Neural cell (in vitro differentiated cells): ENCODE measurements at regions not wholly inside any gene's neighbourhood (a gene's known extent, or its start where the extent isn't known, plus 50 kb on each side); places are given as distances from the start of the nearest gene placed in this dataset.

Experiments used
- H2AFZ ChIP-seq: fragments of 200-600, 300-800 bp; sonication (generic), shearing (Covaris generic); 2 replicates; pipeline ENCODE4 v1.6.0; 2014; ENCODE audit warnings: low read depth, mild to moderate bottlenecking, antibody characterized with exemption, low read length, moderate library complexity
- H3F3A ChIP-seq: fragments of 200-600 bp; shearing (Covaris generic); 2 replicates; pipeline ENCODE4 v1.6.1; 2016; ENCODE audit warnings: mild to moderate bottlenecking, moderate library complexity, mixed read lengths, antibody characterized with exemption, low read length; ENCODE audit not compliant: insufficient read depth, poor library complexity, severe bottlenecking
- H3K27ac ChIP-seq: fragments of 200-600, 300-800 bp; sonication (generic), shearing (Covaris generic); 2 replicates; pipeline ENCODE4 v1.5.1; 2014; ENCODE audit warnings: mild to moderate bottlenecking, low read length, moderate library complexity
- H3K27me3 ChIP-seq: fragments of 300-800, 200-600 bp; sonication (generic), shearing (Covaris generic); 2 replicates; pipeline ENCODE4 v1.6.0; 2014; ENCODE audit warnings: mild to moderate bottlenecking, low read depth, low read length, moderate library complexity; ENCODE audit not compliant: insufficient read depth
- H3K36me3 ChIP-seq: fragments of 300-800, 200-600 bp; sonication (generic), shearing (Covaris generic); 2 replicates; pipeline ENCODE4 v1.5.1; 2014; ENCODE audit warnings: mild to moderate bottlenecking, antibody characterized with exemption, low read length, moderate library complexity; ENCODE audit not compliant: insufficient read depth
- H3K4me2 ChIP-seq: fragments of 300-800, 200-600 bp; sonication (generic), shearing (Covaris generic); 2 replicates; pipeline ENCODE4 v1.6.0; 2014; ENCODE audit warnings: mild to moderate bottlenecking, low read length
- H3K4me3 ChIP-seq: fragments of 300-800, 200-600 bp; sonication (generic), shearing (Covaris generic); 2 replicates; pipeline ENCODE4 v1.5.1; 2014; ENCODE audit warnings: mild to moderate bottlenecking, low read length, moderate library complexity
- H3K79me2 ChIP-seq: fragments of 200-600 bp; shearing (Covaris generic); replicated peaks from 2 replicates; pipeline ENCODE4 v1.6.0; 2014; ENCODE audit warnings: mild to moderate bottlenecking, low read length, moderate library complexity; ENCODE audit not compliant: insufficient read depth
- H3K9ac ChIP-seq: fragments of 300-800, 200-600 bp; sonication (generic), shearing (Covaris generic); 2 replicates; pipeline ENCODE4 v1.6.1; 2016; ENCODE audit warnings: mild to moderate bottlenecking, low read length, mixed read lengths
- H3K9me2 ChIP-seq: fragments of 200-600 bp; shearing (Covaris generic); 2 replicates; pipeline ENCODE4 v1.6.1; 2016; ENCODE audit warnings: mild to moderate bottlenecking, low read length, mixed read lengths; ENCODE audit not compliant: insufficient read depth
- H3K9me3 ChIP-seq: fragments of 200-600, 300-800 bp; sonication (generic), shearing (Covaris generic); 2 replicates; pipeline ENCODE4 v1.6.1; 2016; ENCODE audit warnings: mild to moderate bottlenecking, mixed run types, low read length, moderate library complexity, mixed read lengths
- H4K20me1 ChIP-seq: fragments of 200-600 bp; shearing (Covaris generic); 2 replicates; pipeline ENCODE4 v1.6.1; 2016; ENCODE audit warnings: mild to moderate bottlenecking, mixed run types; ENCODE audit not compliant: insufficient read depth
- EP300 ChIP-seq: fragments of 450-650 bp; conservative IDR thresholded peaks from 2 replicates; pipeline ENCODE4 v1.6.1; 2014; ENCODE audit warnings: antibody characterized with exemption, mild to moderate bottlenecking, moderate library complexity; ENCODE audit not compliant: poor library complexity, severe bottlenecking
- EZH2 ChIP-seq: fragments of 200-600, 300-800 bp; shearing (Covaris generic), sonication (generic); IDR thresholded peaks from 2 replicates; pipeline ENCODE4 v1.6.1; 2014; ENCODE audit warnings: antibody characterized with exemption, low read length, borderline replicate concordance, mild to moderate bottlenecking; ENCODE audit not compliant: insufficient read depth, poor library complexity, severe bottlenecking
- MXI1 ChIP-seq: fragments of 450-650 bp; conservative IDR thresholded peaks from 2 replicates; pipeline ENCODE4 v1.6.1; 2014; ENCODE audit warnings: antibody characterized with exemption, mild to moderate bottlenecking; ENCODE audit not compliant: poor library complexity, severe bottlenecking
- POLR2AphosphoS5 ChIP-seq: IDR thresholded peaks from 2 replicates; pipeline ENCODE4 v1.6.1; 2012
- RAD21 ChIP-seq: fragments of 450-650 bp; conservative IDR thresholded peaks from 2 replicates; pipeline ENCODE4 v1.6.1; 2014; ENCODE audit warnings: antibody characterized with exemption, mild to moderate bottlenecking, moderate library complexity
- REST ChIP-seq: IDR thresholded peaks from 2 replicates; pipeline ENCODE4 v1.6.1; 2012; ENCODE audit warnings: borderline replicate concordance
- SMC3 ChIP-seq: fragments of 450-650 bp; conservative IDR thresholded peaks from 2 replicates; pipeline ENCODE4 v1.6.1; 2014; ENCODE audit warnings: antibody characterized with exemption, mild to moderate bottlenecking, moderate library complexity; ENCODE audit not compliant: poor library complexity
- TAF1 ChIP-seq: IDR thresholded peaks from 2 replicates; pipeline ENCODE4 v1.6.1; 2012; ENCODE audit warnings: low read depth
- TF ChIP-seq, protein P1 (sequence below): fragments of 450-650 bp; IDR thresholded peaks from 2 replicates; pipeline ENCODE4 v1.5.1; 2014; ENCODE audit warnings: antibody characterized with exemption, mild to moderate bottlenecking, moderate library complexity; ENCODE audit not compliant: poor library complexity, severe bottlenecking

DNA sequence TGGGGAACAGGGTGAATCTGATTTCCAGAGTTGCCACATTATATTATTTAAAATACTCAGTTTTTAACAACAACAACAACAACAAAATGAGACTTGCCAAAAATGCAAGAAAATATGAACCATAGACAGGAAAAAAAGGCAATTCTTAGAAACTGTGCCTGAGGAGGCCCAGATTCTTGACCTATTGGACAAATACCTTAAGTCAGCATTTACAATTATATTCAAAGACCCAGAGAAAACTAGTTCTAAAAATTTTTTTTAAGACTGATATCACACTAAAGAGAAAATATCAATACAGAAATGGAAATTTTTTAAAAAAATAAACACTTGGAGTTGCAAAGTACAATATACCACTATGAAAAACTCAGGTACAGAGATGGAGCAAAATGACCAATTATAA lies 152.8 kb upstream of the LYPLAL1 start:
- Histone ChIP-seq H3K36me3 (no peaks in the 10 kb centered on the region), H4K20me1 (no peaks in the 10 kb centered on the region), H3K9me3 (no peaks in the 10 kb centered on the region), H3K4me2 (no peak overlapping the region), H3K9ac (no peak overlapping the region), H3K27ac (no peak overlapping the region), H3K27me3 (no peaks in the 10 kb centered on the region), H3K9me2 (no peaks in the 10 kb centered on the region), H3K79me2 (no peaks in the 10 kb centered on the region), H3K4me3 (no peak overlapping the region), H3F3A (no peaks in the 10 kb centered on the region), H2AFZ (no peak overlapping the region)
- TF ChIP-seq, protein P1, sequence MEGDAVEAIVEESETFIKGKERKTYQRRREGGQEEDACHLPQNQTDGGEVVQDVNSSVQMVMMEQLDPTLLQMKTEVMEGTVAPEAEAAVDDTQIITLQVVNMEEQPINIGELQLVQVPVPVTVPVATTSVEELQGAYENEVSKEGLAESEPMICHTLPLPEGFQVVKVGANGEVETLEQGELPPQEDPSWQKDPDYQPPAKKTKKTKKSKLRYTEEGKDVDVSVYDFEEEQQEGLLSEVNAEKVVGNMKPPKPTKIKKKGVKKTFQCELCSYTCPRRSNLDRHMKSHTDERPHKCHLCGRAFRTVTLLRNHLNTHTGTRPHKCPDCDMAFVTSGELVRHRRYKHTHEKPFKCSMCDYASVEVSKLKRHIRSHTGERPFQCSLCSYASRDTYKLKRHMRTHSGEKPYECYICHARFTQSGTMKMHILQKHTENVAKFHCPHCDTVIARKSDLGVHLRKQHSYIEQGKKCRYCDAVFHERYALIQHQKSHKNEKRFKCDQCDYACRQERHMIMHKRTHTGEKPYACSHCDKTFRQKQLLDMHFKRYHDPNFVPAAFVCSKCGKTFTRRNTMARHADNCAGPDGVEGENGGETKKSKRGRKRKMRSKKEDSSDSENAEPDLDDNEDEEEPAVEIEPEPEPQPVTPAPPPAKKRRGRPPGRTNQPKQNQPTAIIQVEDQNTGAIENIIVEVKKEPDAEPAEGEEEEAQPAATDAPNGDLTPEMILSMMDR, result no peak
- TF ChIP-seq SMC3 (no peak), MXI1 (no peak), EZH2 (no peak)

GRCh38 chr1:219027146-219027673 lies 146.5 kb upstream of the LYPLAL1 start:
- no peak overlapping the region for H3K4me2 ChIP-seq
- no peaks in the 10 kb centered on the region for H3K79me2 ChIP-seq
- H3F3A ChIP-seq, result no peaks in the 10 kb centered on the region
- no peak overlapping the region for H3K27ac ChIP-seq
- H3K9ac ChIP-seq, result no peak overlapping the region
- no peaks in the 10 kb centered on the region for H3K27me3 ChIP-seq
- no peak overlapping the region for H2AFZ ChIP-seq
- no peaks in the 10 kb centered on the region for H3K36me3 ChIP-seq
- no peak for TF ChIP-seq REST
- no peak for TF ChIP-seq EZH2
- TF ChIP-seq POLR2AphosphoS5, result no peak
- TF ChIP-seq MXI1, result no peak
- TF ChIP-seq, protein P1, result no peak
- TF ChIP-seq TAF1, result no peak
- TF ChIP-seq SMC3, result no peak
- no peak for TF ChIP-seq EP300
- no peak for TF ChIP-seq RAD21
- H4K20me1 ChIP-seq, result no peaks in the 10 kb centered on the region
- no peak overlapping the region for H3K4me3 ChIP-seq
- no peaks in the 10 kb centered on the region for H3K9me3 ChIP-seq
- H3K9me2 ChIP-seq, result no peaks in the 10 kb centered on the region
